ENCODE measurements at regions not wholly inside any gene's neighbourhood (a gene's known extent, or its start where the extent isn't known, plus 50 kb on each side); places are given as distances from the start of the nearest gene placed in this dataset.
A peak's percentile ranks its signal among the peaks of the same experiment; 100 is the strongest.

GRCh38 chr2:104405623-104406022, 448.3 kb upstream of the POU3F3 start:
- H2AFZ ChIP-seq (ENCODE audit: low read length), result no peak overlapping the region
- TF ChIP-seq CTCF (IDR thresholded peaks at IDR 0.05; ENCODE audit: extremely low read depth, low read depth, low read length), result no peak
- no peaks in the 10 kb centered on the region for H3K27me3 ChIP-seq (ENCODE audit: insufficient read depth, low read length)
- H3K9me3 ChIP-seq (ENCODE audit: low read depth, low read length), result no peaks in the 10 kb centered on the region
- no peaks in the 10 kb centered on the region for H3K4me1 ChIP-seq (ENCODE audit: insufficient read depth, low read length)
- H3K27ac ChIP-seq (ENCODE audit: low read depth, low read length), result no peak overlapping the region
- H4K20me1 ChIP-seq (ENCODE audit: insufficient read depth, low read length), result no peaks in the 10 kb centered on the region
- no peaks in the 10 kb centered on the region for H3K36me3 ChIP-seq (ENCODE audit: insufficient read depth, low read length)
- no peaks in the 10 kb centered on the region for H3K79me2 ChIP-seq (ENCODE audit: insufficient read depth, low read length)
- no peak overlapping the region for H3K4me3 ChIP-seq (ENCODE audit: insufficient read depth, low read length)
- no peak overlapping the region for H3K4me2 ChIP-seq (ENCODE audit: insufficient read depth, low read length)
- peak; percentile 42 for DNase-seq (ENCODE audit: insufficient read length, low spot score, missing footprints)

- no peaks in the 10 kb centered on the region for H3K27me3 ChIP-seq (ENCODE audit: insufficient read depth, low read length)
- H4K20me1 ChIP-seq (ENCODE audit: insufficient read depth, low read length), result no peaks in the 10 kb centered on the region
- H2AFZ ChIP-seq (ENCODE audit: low read length), result no peak overlapping the region
- TF ChIP-seq CTCF (IDR thresholded peaks at IDR 0.05; ENCODE audit: extremely low read depth, low read depth, low read length), result no peak
- no peak overlapping the region for H3K27ac ChIP-seq (ENCODE audit: low read depth, low read length)
- H3K4me3 ChIP-seq (ENCODE audit: insufficient read depth, low read length), result no peak overlapping the region
- H3K79me2 ChIP-seq (ENCODE audit: insufficient read depth, low read length), result no peaks in the 10 kb centered on the region
- no peaks in the 10 kb centered on the region for H3K4me1 ChIP-seq (ENCODE audit: insufficient read depth, low read length)
- H3K36me3 ChIP-seq (ENCODE audit: insufficient read depth, low read length), result no peaks in the 10 kb centered on the region
- H3K4me2 ChIP-seq (ENCODE audit: insufficient read depth, low read length), result no peak overlapping the region
- DNase-seq (ENCODE audit: insufficient read length, low spot score, missing footprints), result no peak
- H3K9me3 ChIP-seq (ENCODE audit: low read depth, low read length), result no peaks in the 10 kb centered on the region
These were observed 447.6 kb upstream of the POU3F3 start for GRCh38 chr2:104406261-104406726.

- Histone ChIP-seq H3K36me3 (ENCODE audit: insufficient read depth, low read length) (no peaks in the 10 kb centered on the region), H2AFZ (ENCODE audit: low read length) (no peak overlapping the region), H3K4me1 (ENCODE audit: insufficient read depth, low read length) (no peaks in the 10 kb centered on the region), H3K4me2 (ENCODE audit: insufficient read depth, low read length) (no peak overlapping the region), H3K27ac (ENCODE audit: low read depth, low read length) (no peak overlapping the region), H3K79me2 (ENCODE audit: insufficient read depth, low read length) (no peaks in the 10 kb centered on the region), H3K4me3 (ENCODE audit: insufficient read depth, low read length) (no peak overlapping the region), H4K20me1 (ENCODE audit: insufficient read depth, low read length) (no peaks in the 10 kb centered on the region), H3K9me3 (ENCODE audit: low read depth, low read length) (no peaks in the 10 kb centered on the region), H3K27me3 (ENCODE audit: insufficient read depth, low read length) (no peaks in the 10 kb centered on the region)
- DNase-seq (ENCODE audit: insufficient read length, low spot score, missing footprints), result no peak
- TF ChIP-seq CTCF (IDR thresholded peaks at IDR 0.05; ENCODE audit: extremely low read depth, low read depth, low read length), result no peak
These were observed 446.3 kb upstream of the POU3F3 start for GRCh38 chr2:104407641-104408040.

- TF ChIP-seq CTCF (IDR thresholded peaks at IDR 0.05; ENCODE audit: extremely low read depth, low read depth, low read length), result no peak
- H3K79me2 ChIP-seq (ENCODE audit: insufficient read depth, low read length), result no peaks in the 10 kb centered on the region
- H3K4me3 ChIP-seq (ENCODE audit: insufficient read depth, low read length), result no peak overlapping the region
- no peaks in the 10 kb centered on the region for H4K20me1 ChIP-seq (ENCODE audit: insufficient read depth, low read length)
- H3K4me1 ChIP-seq (ENCODE audit: insufficient read depth, low read length), result no peaks in the 10 kb centered on the region
- no peak overlapping the region for H2AFZ ChIP-seq (ENCODE audit: low read length)
- DNase-seq (ENCODE audit: insufficient read length, low spot score, missing footprints), result no peak
- no peaks in the 10 kb centered on the region for H3K36me3 ChIP-seq (ENCODE audit: insufficient read depth, low read length)
- H3K27me3 ChIP-seq (ENCODE audit: insufficient read depth, low read length), result no peaks in the 10 kb centered on the region
- H3K9me3 ChIP-seq (ENCODE audit: low read depth, low read length), result no peaks in the 10 kb centered on the region
- H3K27ac ChIP-seq (ENCODE audit: low read depth, low read length), result no peak overlapping the region
- H3K4me2 ChIP-seq (ENCODE audit: insufficient read depth, low read length), result no peak overlapping the region
These were observed 445.6 kb upstream of the POU3F3 start for GRCh38 chr2:104408266-104408665.
